Parathyroid adenoma (tissue), 2 donors: ENCODE measurements at regions not wholly inside any gene's neighbourhood (a gene's known extent, or its start where the extent isn't known, plus 50 kb on each side); places are given as distances from the start of the nearest gene placed in this dataset.
"Not testable (repeated sequence)": the region's sequence is repeated elsewhere in the genome, so short reads cannot be mapped to it uniquely, and the experiment has no call there.

Experiments
- H2AFZ ChIP-seq: fragments of 300-600 bp; sonication (generic); one replicate; pipeline ENCODE4 v1.7.0; 2017; ENCODE audit warnings: antibody characterized with exemption, mild to moderate bottlenecking
- H3K27ac ChIP-seq: fragments of 300-600 bp; sonication (generic); one replicate; pipeline ENCODE4 v1.7.0; 2017
- H3K27me3 ChIP-seq: fragments of 300-600 bp; sonication (generic); one replicate; pipeline ENCODE4 v1.7.0; 2017; ENCODE audit warnings: low read length; ENCODE audit not compliant: control insufficient read depth, insufficient read depth
- H3K36me3 ChIP-seq: fragments of 300-600 bp; sonication (generic); one replicate; pipeline ENCODE4 v1.7.0; 2017; ENCODE audit warnings: low read length; ENCODE audit not compliant: control insufficient read depth, insufficient read depth
- H3K4me1 ChIP-seq: fragments of 300-600 bp; sonication (generic); one replicate; pipeline ENCODE4 v1.7.0; 2017; ENCODE audit warnings: control low read depth
- H3K4me2 ChIP-seq: fragments of 300-600 bp; sonication (generic); one replicate; pipeline ENCODE4 v1.7.0; 2017; ENCODE audit warnings: low read length
- H3K4me3 ChIP-seq: fragments of 300-600 bp; sonication (generic); one replicate; pipeline ENCODE4 v1.7.0; 2017; ENCODE audit warnings: low read depth, low read length
- H3K79me2 ChIP-seq: fragments of 300-600 bp; sonication (generic); one replicate; pipeline ENCODE4 v1.7.0; 2017; ENCODE audit warnings: control low read depth
- H3K9ac ChIP-seq: fragments of 300-600 bp; sonication (generic); one replicate; pipeline ENCODE4 v1.7.0; 2017; ENCODE audit warnings: mild to moderate bottlenecking
- H3K9me3 ChIP-seq: fragments of 300-600 bp; sonication (generic); one replicate; pipeline ENCODE4 v1.7.0; 2017; ENCODE audit warnings: low read length; ENCODE audit not compliant: control insufficient read depth
- CTCF ChIP-seq: fragments of 300-600 bp; sonication (generic); IDR thresholded peaks from one replicate; pipeline ENCODE4 v1.7.0; 2017; ENCODE audit warnings: antibody characterized with exemption, mild to moderate bottlenecking
- donor health status: primary hyperparathyroidism.

DNA sequence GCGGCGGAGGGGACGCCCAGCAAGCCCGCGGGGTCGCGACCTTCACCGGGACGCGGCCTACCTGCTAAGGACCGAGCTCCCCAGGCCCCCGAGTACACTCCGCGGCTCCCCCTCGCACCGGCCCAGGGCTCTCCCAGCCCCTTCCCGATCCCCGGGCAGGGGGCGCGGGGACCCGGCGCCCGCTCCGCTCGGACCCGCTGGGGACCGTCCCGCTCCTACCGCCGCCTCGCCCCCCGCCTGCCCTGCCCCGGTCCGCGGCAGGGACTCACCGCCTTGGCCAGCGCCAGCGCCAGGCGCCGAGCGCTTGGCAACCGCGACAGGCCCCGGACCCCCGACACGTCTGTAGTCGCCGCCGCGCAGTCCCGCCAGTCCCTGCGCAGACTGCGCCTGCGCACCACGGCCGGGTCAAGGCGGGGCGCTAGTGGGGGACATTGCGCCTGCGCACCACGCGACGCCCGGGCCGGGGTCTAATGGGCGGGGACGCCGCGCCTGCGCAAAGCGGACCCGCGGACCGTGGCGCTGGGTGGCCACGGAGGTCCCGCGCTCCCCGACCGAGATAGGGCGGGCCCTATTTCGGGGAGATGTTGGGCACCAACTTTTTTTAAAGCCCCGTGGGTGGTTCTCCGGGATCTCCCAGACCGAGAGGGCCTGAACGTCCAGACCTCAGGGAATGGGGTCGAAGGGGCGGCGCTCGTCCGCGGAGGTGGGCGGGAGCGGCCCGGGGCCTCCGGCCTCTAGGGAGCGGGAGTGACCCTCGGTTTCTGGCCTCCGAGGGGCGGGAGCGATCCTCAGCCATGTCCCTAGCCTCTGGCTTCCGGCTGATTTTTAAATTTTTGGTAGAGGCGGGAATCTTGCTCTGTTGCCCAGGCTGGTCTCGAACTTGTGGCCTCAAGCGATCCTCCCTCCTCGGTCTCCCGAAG is 81.8 kb upstream of the TNK2 start:
- not testable (repeated sequence) for H3K36me3 ChIP-seq, H3K79me2 ChIP-seq, H3K27me3 ChIP-seq, H3K4me1 ChIP-seq, H3K9me3 ChIP-seq
- peak overlapping the region; percentile 72 for H3K4me2 ChIP-seq
- peak overlapping the region; percentile 72 for H3K4me3 ChIP-seq
- TF ChIP-seq CTCF: peak; percentile 15
- peak overlapping the region; percentile 70 for H3K27ac ChIP-seq
- H3K9ac ChIP-seq: peak overlapping the region; percentile 70
- H2AFZ ChIP-seq: peak overlapping the region; percentile 77

DNA sequence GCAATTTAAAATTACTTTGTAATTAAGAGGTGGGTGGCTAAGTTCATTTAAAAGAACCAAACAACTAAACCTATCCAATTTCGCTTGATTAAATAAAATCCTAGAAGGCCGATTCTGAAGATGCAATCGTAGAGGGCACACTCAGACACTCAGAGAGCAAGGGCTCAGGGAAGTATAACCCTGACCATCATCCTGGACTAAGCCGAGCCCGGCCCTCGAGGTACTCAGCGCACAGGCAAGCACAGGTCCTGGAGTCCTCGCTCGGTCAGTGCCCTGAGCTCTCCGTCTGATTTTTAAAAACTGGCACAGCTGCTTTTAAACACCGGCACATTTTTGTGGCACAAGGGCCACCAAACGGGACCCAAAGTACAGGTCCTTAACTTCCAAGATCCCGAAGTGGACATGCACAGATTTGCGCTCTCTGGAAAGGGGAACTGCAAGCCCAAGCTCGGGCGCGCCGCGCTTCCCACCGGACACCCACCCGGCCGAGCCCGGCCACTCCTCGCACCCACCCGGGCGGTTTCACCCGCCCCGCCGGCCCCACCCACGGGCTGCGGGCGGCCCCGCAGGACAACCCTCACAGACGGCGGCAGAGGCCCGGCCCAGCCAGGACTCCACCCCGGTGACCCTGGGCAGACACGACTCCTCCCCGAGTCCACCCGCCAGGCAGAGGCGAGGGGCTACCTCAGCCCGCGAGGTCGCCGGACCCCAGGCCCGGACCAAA is 81.0 kb upstream of the TNK2 start:
- H3K9me3 ChIP-seq, H3K27me3 ChIP-seq, H3K79me2 ChIP-seq, H3K4me1 ChIP-seq, H3K4me2 ChIP-seq, H3K27ac ChIP-seq, H3K36me3 ChIP-seq, H3K9ac ChIP-seq: not testable (repeated sequence)
- H2AFZ ChIP-seq: peak overlapping the region; percentile 46
- peak overlapping the region; percentile 34 for H3K4me3 ChIP-seq

DNA sequence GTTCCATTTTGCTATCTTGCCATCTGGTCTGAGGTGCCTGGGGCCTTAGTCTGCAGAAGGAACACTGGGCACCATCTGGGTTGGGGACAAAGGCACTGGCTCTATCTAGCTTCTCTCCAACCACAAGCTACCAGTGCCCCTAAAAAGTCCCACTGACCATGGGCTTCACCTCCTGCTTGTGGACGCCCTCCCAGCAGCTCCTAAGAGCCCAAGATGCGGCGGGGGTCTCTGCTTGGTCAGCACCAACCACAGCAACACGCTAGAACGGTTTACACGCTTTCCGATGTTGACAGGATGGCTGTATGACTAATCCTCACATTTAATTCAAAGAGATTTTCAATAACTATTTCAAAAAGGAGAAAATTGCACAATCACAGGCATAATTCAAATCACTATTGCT is 80.4 kb upstream of the TNK2 start:
- not testable (repeated sequence) for H3K4me1 ChIP-seq, H3K4me3 ChIP-seq, H3K27ac ChIP-seq, H3K36me3 ChIP-seq, H3K9me3 ChIP-seq, H3K79me2 ChIP-seq, H3K4me2 ChIP-seq, H3K27me3 ChIP-seq, H3K9ac ChIP-seq, H2AFZ ChIP-seq

DNA sequence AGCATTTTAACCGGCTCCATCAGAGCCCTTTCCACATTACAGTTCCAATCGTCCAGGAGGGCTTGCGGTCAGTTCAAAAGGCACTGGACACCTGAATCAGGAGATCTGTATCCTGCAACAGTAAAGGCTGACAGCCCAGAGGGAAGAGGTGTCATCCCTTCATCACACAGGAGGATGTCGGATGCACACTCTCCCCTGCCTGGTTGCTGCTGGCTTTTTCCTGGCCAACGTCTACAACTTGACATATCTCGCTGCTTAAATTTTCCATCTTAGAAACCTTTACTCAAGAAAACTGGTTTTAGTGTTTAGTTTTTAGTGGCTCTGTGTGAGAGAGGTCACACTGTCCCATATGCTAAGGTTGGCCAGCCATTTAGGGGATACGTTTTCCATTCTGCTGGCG is 78.7 kb upstream of the TNK2 start:
- not testable (repeated sequence) for H3K27me3 ChIP-seq, H2AFZ ChIP-seq, H3K36me3 ChIP-seq, H3K9me3 ChIP-seq, H3K4me3 ChIP-seq, H3K79me2 ChIP-seq, H3K4me2 ChIP-seq, H3K4me1 ChIP-seq, H3K27ac ChIP-seq, H3K9ac ChIP-seq

DNA sequence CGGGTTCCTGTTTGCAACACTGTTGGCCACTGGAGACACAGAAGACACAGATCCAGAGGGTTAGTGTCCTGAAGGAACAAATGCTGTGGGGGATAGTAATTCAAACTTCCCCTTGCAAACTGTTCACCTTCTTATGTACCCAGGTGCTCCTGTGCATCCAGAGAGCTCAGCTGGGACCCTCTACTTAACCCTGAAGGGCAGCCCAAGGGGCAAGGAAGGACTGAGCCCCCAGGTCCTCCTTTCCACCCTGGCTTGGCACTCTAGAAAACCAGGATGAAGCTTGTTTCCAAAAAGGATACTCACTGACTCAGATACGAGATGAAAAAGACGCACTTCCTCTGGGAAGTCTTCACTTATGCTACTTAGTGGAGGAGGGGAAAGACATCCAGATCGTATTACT is 78.2 kb upstream of the TNK2 start:
- not testable (repeated sequence) for H3K4me3 ChIP-seq, H3K79me2 ChIP-seq, H3K9ac ChIP-seq, H2AFZ ChIP-seq, H3K4me1 ChIP-seq, H3K4me2 ChIP-seq, H3K27ac ChIP-seq, H3K36me3 ChIP-seq, H3K27me3 ChIP-seq, H3K9me3 ChIP-seq

GRCh38 chr3:195985348-195985920 is 77.1 kb upstream of the TNK2 start:
- not testable (repeated sequence) for H3K4me2 ChIP-seq, H2AFZ ChIP-seq, H3K9me3 ChIP-seq, H3K36me3 ChIP-seq, H3K27ac ChIP-seq, H3K4me1 ChIP-seq, H3K4me3 ChIP-seq, H3K9ac ChIP-seq, H3K27me3 ChIP-seq, H3K79me2 ChIP-seq

- not testable (repeated sequence) for H2AFZ ChIP-seq, H3K4me2 ChIP-seq, H3K79me2 ChIP-seq, H3K27me3 ChIP-seq, H3K4me1 ChIP-seq, H3K36me3 ChIP-seq, H3K27ac ChIP-seq, H3K9ac ChIP-seq, H3K4me3 ChIP-seq, H3K9me3 ChIP-seq
Observed at GRCh38 chr3:195984392-195985030, 76.2 kb upstream of the TNK2 start.

DNA sequence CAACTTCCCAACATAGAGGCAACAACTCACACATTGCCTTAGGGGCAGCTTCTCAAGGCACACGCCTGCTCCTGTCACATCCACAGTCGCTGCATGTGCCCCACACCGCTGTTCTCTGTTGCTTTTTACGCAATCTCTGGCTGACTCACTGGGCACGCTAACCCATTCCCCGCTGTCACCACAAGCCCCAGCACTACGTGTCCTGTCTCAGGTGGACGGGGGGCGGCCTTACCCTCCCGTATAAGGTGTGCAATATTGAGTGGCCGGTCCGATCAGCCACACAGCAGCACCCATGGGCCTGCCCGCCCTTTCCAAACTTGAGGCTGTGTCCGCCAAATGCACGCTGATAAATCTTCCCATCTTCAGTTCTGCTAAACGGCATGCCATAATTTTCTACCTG is 75.5 kb upstream of the TNK2 start:
- not testable (repeated sequence) for H3K27me3 ChIP-seq, H3K4me3 ChIP-seq, H2AFZ ChIP-seq, H3K36me3 ChIP-seq, H3K9me3 ChIP-seq, H3K4me2 ChIP-seq, H3K27ac ChIP-seq, H3K4me1 ChIP-seq, H3K79me2 ChIP-seq, H3K9ac ChIP-seq

DNA sequence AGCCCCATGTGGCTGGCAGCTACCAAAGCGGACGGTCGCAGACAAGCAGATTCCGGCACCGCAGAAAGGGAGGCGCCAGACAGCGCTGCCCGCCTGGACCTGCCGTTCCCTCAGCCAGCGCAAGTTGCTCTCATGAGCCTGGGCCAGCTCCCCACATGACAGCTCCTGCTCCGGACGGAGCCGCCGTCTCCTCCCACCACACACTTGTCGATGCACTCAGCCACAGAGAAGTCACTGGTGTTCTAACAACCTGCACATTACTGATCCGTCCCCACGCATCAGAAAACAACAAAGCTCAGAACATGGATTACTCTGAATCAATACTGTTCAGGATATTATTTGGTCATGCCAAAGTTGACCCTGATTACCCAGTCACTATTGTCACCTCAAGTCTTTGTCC is 74.4 kb upstream of the TNK2 start:
- not testable (repeated sequence) for H3K36me3 ChIP-seq, H3K27me3 ChIP-seq, H3K9me3 ChIP-seq, H3K4me3 ChIP-seq, H2AFZ ChIP-seq, H3K79me2 ChIP-seq, H3K27ac ChIP-seq, H3K4me1 ChIP-seq, H3K4me2 ChIP-seq, H3K9ac ChIP-seq

DNA sequence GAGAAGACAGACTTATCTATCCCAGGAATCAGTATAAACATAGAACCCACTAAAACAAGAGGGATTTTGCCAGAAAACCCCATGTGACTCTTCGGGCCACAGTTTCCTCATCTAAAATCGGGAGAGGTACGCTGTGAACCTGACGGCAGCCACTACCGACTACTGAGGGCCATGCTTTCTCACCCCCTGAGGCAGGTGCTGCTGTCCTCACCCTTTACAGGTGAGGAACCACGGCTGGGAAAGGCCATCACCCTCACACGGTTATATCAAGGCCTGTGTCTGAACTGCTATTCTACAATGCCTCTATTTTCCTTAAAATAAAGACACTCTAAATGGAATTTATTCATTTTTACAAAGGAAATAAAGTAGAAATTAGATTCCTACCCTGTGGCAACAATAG is 73.4 kb upstream of the TNK2 start:
- not testable (repeated sequence) for H3K79me2 ChIP-seq, H2AFZ ChIP-seq, H3K36me3 ChIP-seq

More for the DNA sequence above, 73.4 kb upstream of the TNK2 start:
- not testable (repeated sequence) for H3K4me3 ChIP-seq, H3K9me3 ChIP-seq, H3K27ac ChIP-seq, H3K4me1 ChIP-seq, H3K9ac ChIP-seq, H3K27me3 ChIP-seq, H3K4me2 ChIP-seq
